Breast epithelium (tissue), 3 donors: ENCODE measurements at regions not wholly inside any gene's neighbourhood (a gene's known extent, or its start where the extent isn't known, plus 50 kb on each side); places are given as distances from the start of the nearest gene placed in this dataset.

Experiments
- POLR2A ChIP-seq: fragments of 450-650 bp; IDR thresholded peaks from one replicate; pipeline ENCODE4 v1.6.1; 2016; ENCODE audit warnings: antibody characterized with exemption, mild to moderate bottlenecking, moderate library complexity
- POLR2AphosphoS5 ChIP-seq, 3 donors: sonication (generic); formaldehyde crosslinking; IDR thresholded peaks; one replicate each; pipeline ENCODE4 v1.6.1; 2017; ENCODE audit warnings: antibody characterized with exemption in 3 of 3
- TF ChIP-seq, protein P1 (sequence below), 3 donors: fragments of 450-650 bp; IDR thresholded peaks; one replicate each; pipeline ENCODE4 v1.5.1; 2016 to 2017; ENCODE audit warnings: antibody characterized with exemption in 3 of 3, mild to moderate bottlenecking in 3 of 3, moderate library complexity in 3 of 3

DNA sequence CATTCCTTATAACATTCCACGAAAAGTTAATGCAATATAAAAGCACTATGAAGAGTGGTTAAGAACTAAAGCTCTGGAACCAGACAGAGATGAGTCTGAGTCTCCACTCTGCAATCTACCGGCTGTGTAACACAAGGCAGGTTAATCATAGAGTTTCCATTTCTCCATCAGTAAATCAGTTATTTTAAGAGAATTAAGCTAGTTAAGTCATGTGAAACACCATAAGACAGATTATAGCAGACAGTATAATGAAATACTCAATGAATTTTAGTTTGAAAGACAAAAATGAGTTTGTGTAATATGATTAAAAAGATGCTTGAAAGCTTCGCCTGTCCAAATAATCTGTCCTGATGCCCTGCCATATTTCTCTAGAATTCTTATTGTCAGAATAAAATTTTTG, 282.6 kb upstream of the ACTRT1 start:
- TF ChIP-seq POLR2A (no peak), POLR2AphosphoS5 (IDR thresholded peaks at IDR 0.05) (no peak)
- TF ChIP-seq, protein P1, sequence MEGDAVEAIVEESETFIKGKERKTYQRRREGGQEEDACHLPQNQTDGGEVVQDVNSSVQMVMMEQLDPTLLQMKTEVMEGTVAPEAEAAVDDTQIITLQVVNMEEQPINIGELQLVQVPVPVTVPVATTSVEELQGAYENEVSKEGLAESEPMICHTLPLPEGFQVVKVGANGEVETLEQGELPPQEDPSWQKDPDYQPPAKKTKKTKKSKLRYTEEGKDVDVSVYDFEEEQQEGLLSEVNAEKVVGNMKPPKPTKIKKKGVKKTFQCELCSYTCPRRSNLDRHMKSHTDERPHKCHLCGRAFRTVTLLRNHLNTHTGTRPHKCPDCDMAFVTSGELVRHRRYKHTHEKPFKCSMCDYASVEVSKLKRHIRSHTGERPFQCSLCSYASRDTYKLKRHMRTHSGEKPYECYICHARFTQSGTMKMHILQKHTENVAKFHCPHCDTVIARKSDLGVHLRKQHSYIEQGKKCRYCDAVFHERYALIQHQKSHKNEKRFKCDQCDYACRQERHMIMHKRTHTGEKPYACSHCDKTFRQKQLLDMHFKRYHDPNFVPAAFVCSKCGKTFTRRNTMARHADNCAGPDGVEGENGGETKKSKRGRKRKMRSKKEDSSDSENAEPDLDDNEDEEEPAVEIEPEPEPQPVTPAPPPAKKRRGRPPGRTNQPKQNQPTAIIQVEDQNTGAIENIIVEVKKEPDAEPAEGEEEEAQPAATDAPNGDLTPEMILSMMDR (IDR thresholded peaks at IDR 0.05), result no peak
